SK-N-SH treated with all-trans-retinoic acid at 6 μM for 48 hours (cell line): ENCODE measurements at regions not wholly inside any gene's neighbourhood (a gene's known extent, or its start where the extent isn't known, plus 50 kb on each side); places are given as distances from the start of the nearest gene placed in this dataset.

ENCODE experiments used
- ATAC-seq: fragments of 200-7000 bp; cut with Tn5 transposase; 3 replicates; pipeline ENCODE4 v1.9.1; 2020; ENCODE audit warnings: mild to moderate bottlenecking, moderate library complexity
- BACH2 ChIP-seq: fragments of 250-450 bp; sonication (Bioruptor Pico); IDR thresholded peaks from 2 replicates; pipeline ENCODE4 v1.9.0; 2021; ENCODE audit warnings: mild to moderate bottlenecking, borderline replicate concordance
- CREB5 ChIP-seq: fragments of 250-450 bp; sonication (Bioruptor Pico); IDR thresholded peaks from 2 replicates; pipeline ENCODE4 v1.5.1; 2020; ENCODE audit warnings: low read depth, mild to moderate bottlenecking, moderate library complexity
- CSDC2 ChIP-seq: fragments of 250-450 bp; sonication (Bioruptor Pico); IDR thresholded peaks from 2 replicates; pipeline ENCODE4 v1.5.0; 2020; ENCODE audit warnings: mild to moderate bottlenecking, moderate library complexity
- CSRNP3 ChIP-seq: fragments of 250-450 bp; sonication (Bioruptor Pico); IDR thresholded peaks from 2 replicates; pipeline ENCODE4 v1.5.1; 2021; ENCODE audit warnings: mild to moderate bottlenecking, moderate library complexity
- ESRRG ChIP-seq: fragments of 250-450 bp; sonication (Bioruptor Pico); IDR thresholded peaks from 2 replicates; pipeline ENCODE4 v1.6.1; 2021; ENCODE audit warnings: mild to moderate bottlenecking
- GLIS3 ChIP-seq: fragments of 250-450 bp; sonication (Bioruptor Pico); IDR thresholded peaks from 2 replicates; pipeline ENCODE4 v1.5.0; 2020; ENCODE audit warnings: mild to moderate bottlenecking, moderate library complexity
- ISL1 ChIP-seq: fragments of 250-450 bp; sonication (Bioruptor Pico); IDR thresholded peaks from 2 replicates; pipeline ENCODE4 v2.1.2; 2022; ENCODE audit warnings: mild to moderate bottlenecking, moderate library complexity
- OSR1 ChIP-seq: fragments of 250-450 bp; sonication (Bioruptor Pico); IDR thresholded peaks from 2 replicates; pipeline ENCODE4 v1.8.0; 2022; ENCODE audit warnings: moderate library complexity, mild to moderate bottlenecking, inconsistent platforms
- PATZ1 ChIP-seq: fragments of 250-450 bp; sonication (Bioruptor Pico); IDR thresholded peaks from 2 replicates; pipeline ENCODE4 v1.8.0; 2020; ENCODE audit warnings: mild to moderate bottlenecking, moderate library complexity, borderline replicate concordance
- PPARA ChIP-seq: fragments of 250-450 bp; sonication (Bioruptor Pico); IDR thresholded peaks from 2 replicates; pipeline ENCODE4 v1.5.0; 2020; ENCODE audit warnings: mild to moderate bottlenecking, borderline replicate concordance
- TCF4 ChIP-seq: fragments of 250-450 bp; sonication (Bioruptor Pico); IDR thresholded peaks from 2 replicates; pipeline ENCODE4 v1.8.0; 2021; ENCODE audit warnings: mild to moderate bottlenecking, moderate library complexity, borderline replicate concordance
- TOX ChIP-seq: fragments of 250-450 bp; sonication (Bioruptor Pico); IDR thresholded peaks from 2 replicates; pipeline ENCODE4 v1.8.0; 2021; ENCODE audit warnings: mild to moderate bottlenecking, moderate library complexity, borderline replicate concordance
- ZC3H10 ChIP-seq: fragments of 250-450 bp; sonication (Bioruptor Pico); IDR thresholded peaks from 2 replicates; pipeline ENCODE4 v1.5.1; 2021; ENCODE audit warnings: mild to moderate bottlenecking, moderate library complexity
- ZFP3 ChIP-seq: fragments of 250-450 bp; sonication (Bioruptor Pico); IDR thresholded peaks from 2 replicates; pipeline ENCODE4 v1.5.0; 2020; ENCODE audit warnings: mild to moderate bottlenecking, moderate library complexity
- ZFP30 ChIP-seq: fragments of 450-650 bp; formaldehyde crosslinking; IDR thresholded peaks from 2 replicates; pipeline ENCODE4 v1.5.0; 2022; ENCODE audit warnings: mild to moderate bottlenecking, moderate library complexity
- ZNF565 ChIP-seq: fragments of 450-650 bp; formaldehyde crosslinking; conservative IDR thresholded peaks from 2 replicates; pipeline ENCODE4 v1.5.0; 2020; ENCODE audit warnings: low read depth, mild to moderate bottlenecking, moderate library complexity
- ZNF70 ChIP-seq: fragments of 450-650 bp; formaldehyde crosslinking; IDR thresholded peaks from 2 replicates; pipeline ENCODE4 v1.5.0; 2020; ENCODE audit warnings: mild to moderate bottlenecking, moderate library complexity
- ZNF8 ChIP-seq: fragments of 450-650 bp; formaldehyde crosslinking; IDR thresholded peaks from 2 replicates; pipeline ENCODE4 v1.5.0; 2020; ENCODE audit warnings: mild to moderate bottlenecking, moderate library complexity

- ATAC-seq, result no peak
- TF ChIP-seq ESRRG (CRISPR knock-in tag), result no peak
- no peak for TF ChIP-seq TOX
- TF ChIP-seq CREB5 (CRISPR knock-in tag), result no peak
- no peak for TF ChIP-seq ZNF565 (CRISPR knock-in tag)
- TF ChIP-seq PPARA (CRISPR knock-in tag), result no peak
- TF ChIP-seq ZC3H10 (CRISPR knock-in tag), result no peak
- TF ChIP-seq BACH2 (CRISPR knock-in tag), result no peak
- TF ChIP-seq CSDC2, result no peak
Observed at GRCh38 chr6:91572878-91573277, 986.0 kb upstream of the MAP3K7 start.

- TF ChIP-seq TCF4 (CRISPR knock-in tag) (no peak), TOX (no peak), BACH2 (CRISPR knock-in tag) (no peak), ESRRG (CRISPR knock-in tag) (no peak)
- ATAC-seq, result no peak
Observed at GRCh38 chr6:91569071-91569470, 982.2 kb upstream of the MAP3K7 start.

GRCh38 chr6:91566467-91566866, 979.6 kb upstream of the MAP3K7 start:
- TF ChIP-seq OSR1 (no peak), ZFP30 (no peak), TOX (no peak), ZC3H10 (CRISPR knock-in tag) (no peak), BACH2 (CRISPR knock-in tag) (no peak)
- ATAC-seq, result no peak

- ATAC-seq, result no peak
Observed at GRCh38 chr6:91565207-91565606, 978.3 kb upstream of the MAP3K7 start.

GRCh38 chr6:91562955-91563354, 976.1 kb upstream of the MAP3K7 start:
- no peak for ATAC-seq
- TF ChIP-seq ZNF70, result no peak
- TF ChIP-seq ISL1, result no peak
- TF ChIP-seq ZFP30, result no peak
- TF ChIP-seq CREB5 (CRISPR knock-in tag), result no peak
- TF ChIP-seq TCF4 (CRISPR knock-in tag), result no peak
- TF ChIP-seq TOX, result no peak
- TF ChIP-seq ZFP3 (CRISPR knock-in tag), result no peak
- no peak for TF ChIP-seq ZC3H10 (CRISPR knock-in tag)
- no peak for TF ChIP-seq ESRRG (CRISPR knock-in tag)
- no peak for TF ChIP-seq GLIS3
- no peak for TF ChIP-seq ZNF8
- TF ChIP-seq ZNF565 (CRISPR knock-in tag), result no peak
- no peak for TF ChIP-seq PATZ1 (CRISPR knock-in tag)

More at GRCh38 chr6:91565207-91565606, 978.3 kb upstream of the MAP3K7 start:
- TF ChIP-seq GLIS3, result no peak
- no peak for TF ChIP-seq ZFP3 (CRISPR knock-in tag)
- no peak for TF ChIP-seq ZNF565 (CRISPR knock-in tag)
- TF ChIP-seq CREB5 (CRISPR knock-in tag), result no peak
- TF ChIP-seq CSRNP3 (CRISPR knock-in tag), result no peak
- TF ChIP-seq ZC3H10 (CRISPR knock-in tag), result no peak
- TF ChIP-seq PATZ1 (CRISPR knock-in tag), result no peak
- no peak for TF ChIP-seq ZNF8
- TF ChIP-seq TCF4 (CRISPR knock-in tag), result no peak
- TF ChIP-seq ZFP30, result no peak
- TF ChIP-seq BACH2 (CRISPR knock-in tag), result no peak
- TF ChIP-seq, all 23 proteins: peak for 0
